ENCODE measurements at regions not wholly inside any gene's neighbourhood (a gene's known extent, or its start where the extent isn't known, plus 50 kb on each side); places are given as distances from the start of the nearest gene placed in this dataset.

GRCh38 chr2:41912337-41912736, 135.5 kb upstream of the PKDCC start:
- TF ChIP-seq CTCF (IDR thresholded peaks at IDR 0.05) (no peak), EZH2phosphoT487 (IDR thresholded peaks at IDR 0.05) (no peak)

All from neural progenitor cell (in vitro differentiated cells).